ENCODE measurements at regions not wholly inside any gene's neighbourhood (a gene's known extent, or its start where the extent isn't known, plus 50 kb on each side); places are given as distances from the start of the nearest gene placed in this dataset.

GRCh38 chr10:8301333-8301732 lies 246.8 kb downstream of the GATA3 start:
- 95% methylated on average over 2 of the region's 2 CpGs for WGBS
- H3K27ac ChIP-seq (ENCODE audit: low read depth in 1 of 2, low read length in 1 of 2) = no peak overlapping the region
- H3K36me3 ChIP-seq (ENCODE audit: control insufficient read depth in 2 of 2, insufficient read depth in 2 of 2, low read length in 1 of 2) = no peaks in the 10 kb centered on the region
- no peaks in the 10 kb centered on the region for H3K27me3 ChIP-seq (ENCODE audit: control insufficient read depth in 2 of 2, insufficient read depth in 1 of 2, low read length in 1 of 2)
- H3K4me3 ChIP-seq (ENCODE audit: low read length in 2 of 2) = no peak overlapping the region
- DNase-seq (ENCODE audit: low read depth in 6 of 9, low spot score in 9 of 9) = no peak
- no peaks in the 10 kb centered on the region for H3K9me3 ChIP-seq (ENCODE audit: control insufficient read depth in 2 of 2, insufficient read depth in 1 of 2, low read length in 1 of 2)
- H3K4me1 ChIP-seq (ENCODE audit: control insufficient read depth in 2 of 2, insufficient read depth in 2 of 2, low read length in 2 of 2) = peaks cover 7 to 24% of the 10 kb centered on the region in 2 donors

GRCh38 chr10:8301831-8302230 lies 247.3 kb downstream of the GATA3 start:
- H3K4me3 ChIP-seq (ENCODE audit: low read length in 2 of 2) = no peak overlapping the region
- H3K36me3 ChIP-seq (ENCODE audit: control insufficient read depth in 2 of 2, insufficient read depth in 2 of 2, low read length in 1 of 2) = no peaks in the 10 kb centered on the region
- no peaks in the 10 kb centered on the region for H3K27me3 ChIP-seq (ENCODE audit: control insufficient read depth in 2 of 2, insufficient read depth in 1 of 2, low read length in 1 of 2)
- WGBS = 96% methylated on average over 4 of the region's 4 CpGs
- peaks cover 8 to 29% of the 10 kb centered on the region in 2 donors for H3K4me1 ChIP-seq (ENCODE audit: control insufficient read depth in 2 of 2, insufficient read depth in 2 of 2, low read length in 2 of 2)
- no peaks in the 10 kb centered on the region for H3K9me3 ChIP-seq (ENCODE audit: control insufficient read depth in 2 of 2, insufficient read depth in 1 of 2, low read length in 1 of 2)
- H3K27ac ChIP-seq (ENCODE audit: low read depth in 1 of 2, low read length in 1 of 2) = no peak overlapping the region
- no peak for DNase-seq (ENCODE audit: low read depth in 6 of 9, low spot score in 9 of 9)

GRCh38 chr10:8302565-8302964 lies 248.1 kb downstream of the GATA3 start:
- Histone ChIP-seq H3K9me3 (ENCODE audit: control insufficient read depth in 2 of 2, insufficient read depth in 1 of 2, low read length in 1 of 2) (no peaks in the 10 kb centered on the region), H3K4me1 (ENCODE audit: control insufficient read depth in 2 of 2, insufficient read depth in 2 of 2, low read length in 2 of 2) (peaks cover 8 to 33% of the 10 kb centered on the region in 2 donors), H3K27ac (ENCODE audit: low read depth in 1 of 2, low read length in 1 of 2) (no peak overlapping the region), H3K4me3 (ENCODE audit: low read length in 2 of 2) (no peak overlapping the region), H3K36me3 (ENCODE audit: control insufficient read depth in 2 of 2, insufficient read depth in 2 of 2, low read length in 1 of 2) (no peaks in the 10 kb centered on the region), H3K27me3 (ENCODE audit: control insufficient read depth in 2 of 2, insufficient read depth in 1 of 2, low read length in 1 of 2) (no peaks in the 10 kb centered on the region)
- no peak for DNase-seq (ENCODE audit: low read depth in 6 of 9, low spot score in 9 of 9)
- WGBS = 95% methylated on average over 6 of the region's 6 CpGs

GRCh38 chr10:8304861-8305260 lies 250.4 kb downstream of the GATA3 start:
- Histone ChIP-seq H3K27me3 (ENCODE audit: control insufficient read depth in 2 of 2, insufficient read depth in 1 of 2, low read length in 1 of 2) (no peaks in the 10 kb centered on the region), H3K9me3 (ENCODE audit: control insufficient read depth in 2 of 2, insufficient read depth in 1 of 2, low read length in 1 of 2) (no peaks in the 10 kb centered on the region), H3K4me3 (ENCODE audit: low read length in 2 of 2) (no peak overlapping the region), H3K36me3 (ENCODE audit: control insufficient read depth in 2 of 2, insufficient read depth in 2 of 2, low read length in 1 of 2) (no peaks in the 10 kb centered on the region), H3K27ac (ENCODE audit: low read depth in 1 of 2, low read length in 1 of 2) (no peak overlapping the region), H3K4me1 (ENCODE audit: control insufficient read depth in 2 of 2, insufficient read depth in 2 of 2, low read length in 2 of 2) (peaks cover 8 to 31% of the 10 kb centered on the region in 2 donors)
- DNase-seq (ENCODE audit: low read depth in 6 of 9, low spot score in 9 of 9) = no peak
- 98% methylated on average over 10 of the region's 10 CpGs for WGBS

- Histone ChIP-seq H3K9me3 (ENCODE audit: control insufficient read depth in 2 of 2, insufficient read depth in 1 of 2, low read length in 1 of 2) (no peaks in the 10 kb centered on the region), H3K36me3 (ENCODE audit: control insufficient read depth in 2 of 2, insufficient read depth in 2 of 2, low read length in 1 of 2) (no peaks in the 10 kb centered on the region), H3K4me3 (ENCODE audit: low read length in 2 of 2) (no peak overlapping the region), H3K4me1 (ENCODE audit: control insufficient read depth in 2 of 2, insufficient read depth in 2 of 2, low read length in 2 of 2) (peaks cover 8 to 26% of the 10 kb centered on the region in 2 donors), H3K27ac (ENCODE audit: low read depth in 1 of 2, low read length in 1 of 2) (no peak overlapping the region), H3K27me3 (ENCODE audit: control insufficient read depth in 2 of 2, insufficient read depth in 1 of 2, low read length in 1 of 2) (no peaks in the 10 kb centered on the region)
- DNase-seq (ENCODE audit: low read depth in 6 of 9, low spot score in 9 of 9) = no peak
- 88% methylated on average over 9 of the region's 9 CpGs for WGBS
These were observed 251.6 kb downstream of the GATA3 start for GRCh38 chr10:8305876-8306652.

GRCh38 chr10:8306685-8307364 lies 252.3 kb downstream of the GATA3 start:
- Histone ChIP-seq H3K36me3 (ENCODE audit: control insufficient read depth in 2 of 2, insufficient read depth in 2 of 2, low read length in 1 of 2) (no peaks in the 10 kb centered on the region), H3K4me3 (ENCODE audit: low read length in 2 of 2) (no peak overlapping the region), H3K27ac (ENCODE audit: low read depth in 1 of 2, low read length in 1 of 2) (no peak overlapping the region), H3K4me1 (ENCODE audit: control insufficient read depth in 2 of 2, insufficient read depth in 2 of 2, low read length in 2 of 2) (peaks cover 8 to 24% of the 10 kb centered on the region in 2 donors), H3K27me3 (ENCODE audit: control insufficient read depth in 2 of 2, insufficient read depth in 1 of 2, low read length in 1 of 2) (no peaks in the 10 kb centered on the region), H3K9me3 (ENCODE audit: control insufficient read depth in 2 of 2, insufficient read depth in 1 of 2, low read length in 1 of 2) (no peaks in the 10 kb centered on the region)
- peak in 1 of 9 donors; percentile 59 for DNase-seq (ENCODE audit: low read depth in 6 of 9, low spot score in 9 of 9)
- 95% methylated on average over 4 of the region's 4 CpGs for WGBS

GRCh38 chr10:8310930-8311329 lies 256.4 kb downstream of the GATA3 start:
- no peak overlapping the region for H3K4me3 ChIP-seq (ENCODE audit: low read length in 2 of 2)
- peaks cover 0 to 3% of the 10 kb centered on the region in 2 donors for H3K36me3 ChIP-seq (ENCODE audit: control insufficient read depth in 2 of 2, insufficient read depth in 2 of 2, low read length in 1 of 2)
- 71% methylated on average over 2 of the region's 2 CpGs for WGBS
- no peaks in the 10 kb centered on the region for H3K27me3 ChIP-seq (ENCODE audit: control insufficient read depth in 2 of 2, insufficient read depth in 1 of 2, low read length in 1 of 2)
- H3K9me3 ChIP-seq (ENCODE audit: control insufficient read depth in 2 of 2, insufficient read depth in 1 of 2, low read length in 1 of 2) = peaks cover 0 to 6% of the 10 kb centered on the region in 2 donors
- H3K4me1 ChIP-seq (ENCODE audit: control insufficient read depth in 2 of 2, insufficient read depth in 2 of 2, low read length in 2 of 2) = peaks cover 9 to 27% of the 10 kb centered on the region in 2 donors
- no peak for DNase-seq (ENCODE audit: low read depth in 6 of 9, low spot score in 9 of 9)
- no peak overlapping the region for H3K27ac ChIP-seq (ENCODE audit: low read depth in 1 of 2, low read length in 1 of 2)

- peaks cover 0 to 3% of the 10 kb centered on the region in 2 donors for H3K36me3 ChIP-seq (ENCODE audit: control insufficient read depth in 2 of 2, insufficient read depth in 2 of 2, low read length in 1 of 2)
- WGBS = 96% methylated on average over 2 of the region's 2 CpGs
- H3K4me3 ChIP-seq (ENCODE audit: low read length in 2 of 2) = no peak overlapping the region
- no peak overlapping the region for H3K27ac ChIP-seq (ENCODE audit: low read depth in 1 of 2, low read length in 1 of 2)
- no peaks in the 10 kb centered on the region for H3K27me3 ChIP-seq (ENCODE audit: control insufficient read depth in 2 of 2, insufficient read depth in 1 of 2, low read length in 1 of 2)
- H3K9me3 ChIP-seq (ENCODE audit: control insufficient read depth in 2 of 2, insufficient read depth in 1 of 2, low read length in 1 of 2) = peaks cover 0 to 6% of the 10 kb centered on the region in 2 donors
- peaks cover 7 to 27% of the 10 kb centered on the region in 2 donors for H3K4me1 ChIP-seq (ENCODE audit: control insufficient read depth in 2 of 2, insufficient read depth in 2 of 2, low read length in 2 of 2)
- DNase-seq (ENCODE audit: low read depth in 6 of 9, low spot score in 9 of 9) = no peak
These were observed 257.1 kb downstream of the GATA3 start for GRCh38 chr10:8311526-8312070.

GRCh38 chr10:8312079-8312478 lies 257.6 kb downstream of the GATA3 start:
- no peak overlapping the region for H3K27ac ChIP-seq (ENCODE audit: low read depth in 1 of 2, low read length in 1 of 2)
- H3K4me3 ChIP-seq (ENCODE audit: low read length in 2 of 2) = no peak overlapping the region
- no peaks in the 10 kb centered on the region for H3K27me3 ChIP-seq (ENCODE audit: control insufficient read depth in 2 of 2, insufficient read depth in 1 of 2, low read length in 1 of 2)
- H3K4me1 ChIP-seq (ENCODE audit: control insufficient read depth in 2 of 2, insufficient read depth in 2 of 2, low read length in 2 of 2) = peaks cover 7 to 27% of the 10 kb centered on the region in 2 donors
- DNase-seq (ENCODE audit: low read depth in 6 of 9, low spot score in 9 of 9) = no peak
- H3K9me3 ChIP-seq (ENCODE audit: control insufficient read depth in 2 of 2, insufficient read depth in 1 of 2, low read length in 1 of 2) = peaks cover 0 to 6% of the 10 kb centered on the region in 2 donors
- H3K36me3 ChIP-seq (ENCODE audit: control insufficient read depth in 2 of 2, insufficient read depth in 2 of 2, low read length in 1 of 2) = peaks cover 0 to 3% of the 10 kb centered on the region in 2 donors
- WGBS = 93% methylated on average over 3 of the region's 3 CpGs
